GM23338 (cell line): ENCODE measurements at regions not wholly inside any gene's neighbourhood (a gene's known extent, or its start where the extent isn't known, plus 50 kb on each side); places are given as distances from the start of the nearest gene placed in this dataset.
A peak's percentile ranks its signal among the peaks of the same experiment; 100 is the strongest.

Experiments used
- ATAC-seq: fragments of 200-7000 bp; cut with Tn5 transposase; 3 replicates; pipeline ENCODE4 v1.9.1; 2020
- DNase-seq: peaks from one replicate; pipeline ENCODE4 v3.0.0-alpha.2; 2015; ENCODE audit warnings: low spot score
- H2AFZ ChIP-seq: fragments of 200-600 bp; sonication (generic); 2 replicates; pipeline ENCODE4 v1.8.0; 2016; ENCODE audit warnings: antibody characterized with exemption, mild to moderate bottlenecking, moderate library complexity
- H3F3A ChIP-seq: fragments of 200-600 bp; sonication (generic); replicated peaks from 2 replicates; pipeline ENCODE4 v1.8.0; 2017; ENCODE audit warnings: antibody characterized with exemption, mixed run types, low read depth
- H3K27ac ChIP-seq: fragments of 200-600 bp; sonication (generic); 2 replicates; pipeline ENCODE4 v1.6.1; 2016; ENCODE audit warnings: low read depth
- H3K27me3 ChIP-seq: fragments of 200-600 bp; sonication (generic); 2 replicates; pipeline ENCODE4 v1.8.0; 2016; ENCODE audit warnings: mild to moderate bottlenecking, mixed run types, moderate library complexity; ENCODE audit not compliant: insufficient read depth
- H3K36me3 ChIP-seq: fragments of 200-600 bp; sonication (generic); 2 replicates; pipeline ENCODE4 v1.8.0; 2016; ENCODE audit warnings: mild to moderate bottlenecking; ENCODE audit not compliant: insufficient read depth
- H3K4me1 ChIP-seq: fragments of 200-600 bp; sonication (generic); 2 replicates; pipeline ENCODE4 v1.8.0; 2016; ENCODE audit warnings: mild to moderate bottlenecking, moderate library complexity; ENCODE audit not compliant: insufficient read depth
- H3K4me2 ChIP-seq: fragments of 200-600 bp; sonication (generic); 2 replicates; pipeline ENCODE4 v1.7.1; 2017; ENCODE audit warnings: mixed run types
- H3K4me3 ChIP-seq: fragments of 200-600 bp; sonication (generic); 2 replicates; pipeline ENCODE4 v1.6.1; 2016; ENCODE audit warnings: mixed run types
- H3K79me2 ChIP-seq: fragments of 200-600 bp; sonication (generic); replicated peaks from 2 replicates; pipeline ENCODE4 v1.8.0; 2017; ENCODE audit warnings: mild to moderate bottlenecking; ENCODE audit not compliant: insufficient read depth
- H3K9me2 ChIP-seq: fragments of 200-600 bp; sonication (generic); 2 replicates; pipeline ENCODE4 v1.8.0; 2017; ENCODE audit not compliant: insufficient read depth
- H4K20me1 ChIP-seq: fragments of 200-600 bp; sonication (generic); replicated peaks from 2 replicates; pipeline ENCODE4 v1.8.0; 2017; ENCODE audit warnings: mild to moderate bottlenecking; ENCODE audit not compliant: insufficient read depth
- H3K27ac Mint-ChIP-seq: 2 replicates; pipeline ENCODE4 v1.8.0; 2020; ENCODE audit warnings: inconsistent platforms, mild to moderate bottlenecking, moderate library complexity, mixed read lengths
- H3K27me3 Mint-ChIP-seq: 3 replicates; pipeline ENCODE4 v1.8.0; 2022; ENCODE audit warnings: low read depth, mild to moderate bottlenecking, moderate library complexity, mixed read lengths, inconsistent platforms; ENCODE audit not compliant: insufficient read depth, poor library complexity
- H3K36me3 Mint-ChIP-seq: 3 replicates; pipeline ENCODE4 v1.8.0; 2021; ENCODE audit warnings: low read depth, mild to moderate bottlenecking, inconsistent platforms, moderate library complexity, mixed read lengths
- H3K4me1 Mint-ChIP-seq: 3 replicates; pipeline ENCODE4 v1.8.0; 2020; ENCODE audit warnings: mild to moderate bottlenecking, inconsistent platforms, mixed read lengths
- H3K4me3 Mint-ChIP-seq: 3 replicates; pipeline ENCODE4 v1.8.0; 2021; ENCODE audit warnings: moderate library complexity, mild to moderate bottlenecking, inconsistent platforms, mixed read lengths
- H3K9me3 Mint-ChIP-seq: 3 replicates; pipeline ENCODE4 v1.8.0; 2020; ENCODE audit warnings: moderate library complexity, mild to moderate bottlenecking, inconsistent platforms, mixed read lengths
- CREB1 ChIP-seq: fragments of 250-450 bp; sonication (Bioruptor Pico); IDR thresholded peaks from 2 replicates; pipeline ENCODE4 v1.5.0; 2020; ENCODE audit warnings: low read depth, mild to moderate bottlenecking, moderate library complexity
- ETS1 ChIP-seq: IDR thresholded peaks from 2 replicates; pipeline ENCODE4 v1.6.1; 2016; ENCODE audit warnings: antibody characterized with exemption
- EZH2 ChIP-seq: fragments of 200-600 bp; sonication (generic); IDR thresholded peaks from one replicate; pipeline ENCODE4 v1.8.0; 2017; ENCODE audit warnings: antibody characterized with exemption, mild to moderate bottlenecking, low read depth; ENCODE audit not compliant: unreplicated experiment
- EZH2phosphoT487 ChIP-seq: fragments of 200-600 bp; sonication (generic); IDR thresholded peaks from one replicate; pipeline ENCODE4 v1.8.1; 2018; ENCODE audit warnings: antibody characterized with exemption; ENCODE audit not compliant: unreplicated experiment
- JUNB ChIP-seq: IDR thresholded peaks from one replicate; pipeline ENCODE4 v1.6.1; 2016; ENCODE audit warnings: antibody characterized with exemption; ENCODE audit not compliant: unreplicated experiment
- NANOG ChIP-seq: IDR thresholded peaks from 2 replicates; pipeline ENCODE4 v1.6.1; 2016; ENCODE audit warnings: antibody characterized with exemption, borderline replicate concordance
- POLR2AphosphoS5 ChIP-seq: IDR thresholded peaks from 2 replicates; pipeline ENCODE4 v1.6.1; 2016; ENCODE audit warnings: antibody characterized with exemption, low read depth
- REST ChIP-seq: IDR thresholded peaks from one replicate; pipeline ENCODE4 v1.6.1; 2018; ENCODE audit warnings: antibody characterized with exemption; ENCODE audit not compliant: unreplicated experiment
- STAT1 ChIP-seq: IDR thresholded peaks from one replicate; pipeline ENCODE4 v1.6.1; 2016; ENCODE audit warnings: antibody characterized with exemption; ENCODE audit not compliant: unreplicated experiment
- ZNF114 ChIP-seq: fragments of 250-450 bp; sonication (Bioruptor Pico); IDR thresholded peaks from 2 replicates; pipeline ENCODE4 v1.5.0; 2020; ENCODE audit warnings: mild to moderate bottlenecking, moderate library complexity
- ZNF331 ChIP-seq: fragments of 250-450 bp; sonication (Bioruptor Pico); IDR thresholded peaks from 2 replicates; pipeline ENCODE4 v1.5.0; 2020; ENCODE audit warnings: low read depth, mild to moderate bottlenecking, moderate library complexity

DNA sequence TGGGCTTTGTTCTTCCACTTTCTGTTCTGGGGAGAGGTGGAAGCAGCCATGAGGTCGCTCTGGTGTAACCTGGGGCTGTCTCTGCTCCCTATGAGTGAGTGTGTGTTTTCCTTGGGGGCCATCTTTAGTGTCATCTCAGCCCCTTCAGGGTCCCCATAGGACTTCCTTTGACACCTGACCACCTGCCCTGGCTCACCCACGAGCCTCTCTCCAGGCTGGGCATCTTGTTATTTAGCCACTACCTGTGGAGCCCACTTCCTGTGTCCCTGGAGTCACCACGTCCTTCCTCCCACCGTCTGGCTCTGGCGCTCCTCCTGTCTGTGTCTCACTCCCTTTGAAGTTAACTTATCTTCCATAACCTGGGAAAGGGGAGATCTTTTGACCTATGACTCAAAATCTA lies 176.0 kb downstream of the UXS1 start:
- H3K9me3 Mint-ChIP-seq = no peaks in the 10 kb centered on the region
- H3K27me3 ChIP-seq = no peaks in the 10 kb centered on the region
- no peaks in the 10 kb centered on the region for H3K36me3 ChIP-seq
- DNase-seq = no peak
- H3K4me3 ChIP-seq = no peak overlapping the region
- H3K27ac Mint-ChIP-seq = no peak overlapping the region
- H3K4me1 Mint-ChIP-seq = peaks cover 19% of the 10 kb centered on the region
- H3K4me2 ChIP-seq = no peak overlapping the region
- no peak overlapping the region for H3K27ac ChIP-seq
- H3K27me3 Mint-ChIP-seq = no peaks in the 10 kb centered on the region
- no peaks in the 10 kb centered on the region for H3K79me2 ChIP-seq
- H4K20me1 ChIP-seq = no peaks in the 10 kb centered on the region
- H3K4me3 Mint-ChIP-seq = no peak overlapping the region
- H3K36me3 Mint-ChIP-seq = no peaks in the 10 kb centered on the region
- no peak overlapping the region for H2AFZ ChIP-seq
- H3K4me1 ChIP-seq = no peaks in the 10 kb centered on the region
- peaks cover 16% of the 10 kb centered on the region; the same call in 1 of the 2 replicates for H3K9me2 ChIP-seq
- ATAC-seq = no peak
- no peak for TF ChIP-seq NANOG
- TF ChIP-seq ZNF331 (CRISPR knock-in tag) = no peak
- TF ChIP-seq EZH2 = no peak
- no peak for TF ChIP-seq ZNF114 (CRISPR knock-in tag)
- TF ChIP-seq EZH2phosphoT487 = no peak
- TF ChIP-seq JUNB = no peak
- TF ChIP-seq ETS1 = no peak
- no peaks in the 10 kb centered on the region for H3F3A ChIP-seq

DNA sequence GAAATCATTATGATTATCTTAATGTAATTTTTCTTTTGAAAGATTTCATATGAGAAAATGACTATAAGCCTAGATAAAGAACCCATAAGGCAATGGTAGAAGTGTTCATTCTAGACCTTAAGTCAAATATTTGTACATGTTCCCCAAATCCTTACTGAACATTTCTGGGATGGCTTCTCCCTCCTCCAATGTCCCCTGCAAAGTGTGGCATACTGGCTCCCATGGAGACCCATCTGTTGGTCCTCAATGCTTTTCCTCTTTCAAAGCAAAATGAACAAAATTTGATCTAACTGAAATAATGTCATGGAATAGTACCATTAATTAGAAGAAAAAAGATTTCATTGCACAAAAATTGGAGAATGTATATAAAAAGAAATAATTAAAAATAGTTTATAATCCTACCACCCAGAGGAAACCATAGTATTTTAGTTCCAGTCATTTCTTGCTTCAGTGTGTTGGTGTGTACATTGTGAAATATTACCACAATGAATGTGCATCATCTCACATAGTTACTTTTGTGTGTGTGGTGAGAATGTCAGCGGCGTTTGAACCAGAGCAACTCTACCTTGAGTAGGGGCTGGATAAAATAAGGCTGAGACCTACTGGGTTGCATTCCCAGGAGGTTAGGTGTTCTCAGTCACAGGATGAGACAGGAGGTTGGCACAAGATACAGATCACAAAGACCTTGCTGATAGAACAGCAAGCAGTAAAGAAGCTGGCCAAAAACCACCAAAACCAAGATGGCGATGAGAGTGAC lies 181.3 kb downstream of the UXS1 start:
- Histone ChIP-seq H3F3A (no peaks in the 10 kb centered on the region), H3K27me3 (no peaks in the 10 kb centered on the region), H3K4me1 (peaks cover 18% of the 10 kb centered on the region), H3K79me2 (no peaks in the 10 kb centered on the region), H3K36me3 (no peaks in the 10 kb centered on the region), H3K4me2 (peak overlapping the region; percentile 70), H4K20me1 (no peaks in the 10 kb centered on the region), H3K9me2 (peaks cover 27% of the 10 kb centered on the region), H3K4me3 (no peak overlapping the region), H3K27ac (no peak overlapping the region), H2AFZ (no peak overlapping the region)
- ATAC-seq (no peak), DNase-seq (no peak)
- H3K27me3 Mint-ChIP-seq = no peaks in the 10 kb centered on the region
- H3K27ac Mint-ChIP-seq = no peak overlapping the region; the same call in 1 of the 2 replicates
- peaks cover 26% of the 10 kb centered on the region for H3K9me3 Mint-ChIP-seq
- peaks cover 33% of the 10 kb centered on the region for H3K4me1 Mint-ChIP-seq
- H3K36me3 Mint-ChIP-seq = peaks cover 23% of the 10 kb centered on the region
- no peak overlapping the region for H3K4me3 Mint-ChIP-seq
- TF ChIP-seq ZNF114 (CRISPR knock-in tag) (no peak), REST (no peak), EZH2 (no peak), CREB1 (no peak), POLR2AphosphoS5 (no peak), STAT1 (no peak)
